Osteocyte (in vitro differentiated cells): ENCODE measurements at regions not wholly inside any gene's neighbourhood (a gene's known extent, or its start where the extent isn't known, plus 50 kb on each side); places are given as distances from the start of the nearest gene placed in this dataset.

Experiments used
- DNase-seq: peaks from one replicate; pipeline ENCODE4 v3.0.0; 2021; ENCODE audit warnings: mixed read lengths; ENCODE audit not compliant: unreplicated experiment; ENCODE audit errors: extremely low spot score
- H3K27ac Mint-ChIP-seq: one replicate; pipeline ENCODE4 v1.8.0; 2021; ENCODE audit warnings: mild to moderate bottlenecking, mixed read lengths; ENCODE audit not compliant: unreplicated experiment
- H3K27me3 Mint-ChIP-seq: one replicate; pipeline ENCODE4 v1.8.0; 2021; ENCODE audit warnings: mixed read lengths; ENCODE audit not compliant: unreplicated experiment
- H3K36me3 Mint-ChIP-seq: one replicate; pipeline ENCODE4 v1.8.0; 2021; ENCODE audit warnings: mixed read lengths; ENCODE audit not compliant: unreplicated experiment
- H3K4me1 Mint-ChIP-seq: one replicate; pipeline ENCODE4 v1.8.0; 2021; ENCODE audit warnings: mixed read lengths; ENCODE audit not compliant: unreplicated experiment
- H3K4me3 Mint-ChIP-seq: one replicate; pipeline ENCODE4 v1.8.0; 2021; ENCODE audit warnings: mild to moderate bottlenecking, moderate library complexity, mixed read lengths; ENCODE audit not compliant: unreplicated experiment
- H3K9me3 Mint-ChIP-seq: one replicate; pipeline ENCODE4 v1.8.0; 2021; ENCODE audit warnings: mixed read lengths; ENCODE audit not compliant: unreplicated experiment
- CTCF ChIP-seq: fragments of 200-600 bp; sonication (generic); IDR thresholded peaks from 2 replicates; pipeline ENCODE4 v1.5.0; 2021; ENCODE audit warnings: antibody characterized with exemption, mild to moderate bottlenecking, moderate library complexity

- no peak for DNase-seq
- Mint-ChIP-seq H3K9me3 (no peaks in the 10 kb centered on the region), H3K4me3 (no peak overlapping the region), H3K36me3 (no peaks in the 10 kb centered on the region), H3K27ac (no peak overlapping the region), H3K4me1 (no peaks in the 10 kb centered on the region), H3K27me3 (peaks cover 6% of the 10 kb centered on the region)
- no peak for TF ChIP-seq CTCF
Measured at GRCh38 chr6:155695495-155695894, 239.9 kb upstream of the NOX3 start.

- Mint-ChIP-seq H3K27me3 (peaks cover 6% of the 10 kb centered on the region), H3K4me1 (no peaks in the 10 kb centered on the region), H3K4me3 (no peak overlapping the region), H3K9me3 (no peaks in the 10 kb centered on the region), H3K36me3 (no peaks in the 10 kb centered on the region), H3K27ac (no peak overlapping the region)
- DNase-seq: no peak
- no peak for TF ChIP-seq CTCF
Measured at GRCh38 chr6:155694419-155694790, 238.8 kb upstream of the NOX3 start.

- TF ChIP-seq CTCF: no peak
- Mint-ChIP-seq H3K9me3 (no peaks in the 10 kb centered on the region), H3K36me3 (no peaks in the 10 kb centered on the region), H3K4me1 (no peaks in the 10 kb centered on the region), H3K4me3 (no peak overlapping the region), H3K27me3 (peaks cover 6% of the 10 kb centered on the region), H3K27ac (no peak overlapping the region)
- DNase-seq: no peak
Measured at GRCh38 chr6:155693573-155694418, 238.2 kb upstream of the NOX3 start.

- DNase-seq: no peak
- Mint-ChIP-seq H3K27me3 (peaks cover 4% of the 10 kb centered on the region), H3K36me3 (no peaks in the 10 kb centered on the region), H3K4me3 (no peak overlapping the region), H3K4me1 (no peaks in the 10 kb centered on the region), H3K9me3 (no peaks in the 10 kb centered on the region), H3K27ac (no peak overlapping the region)
- no peak for TF ChIP-seq CTCF
Measured at GRCh38 chr6:155690820-155691219, 235.2 kb upstream of the NOX3 start.

- TF ChIP-seq CTCF: no peak
- DNase-seq: no peak
- H3K27me3 Mint-ChIP-seq: peaks cover 12% of the 10 kb centered on the region
- no peak overlapping the region for H3K4me3 Mint-ChIP-seq
- no peaks in the 10 kb centered on the region for H3K9me3 Mint-ChIP-seq
- H3K36me3 Mint-ChIP-seq: no peaks in the 10 kb centered on the region
- no peak overlapping the region for H3K27ac Mint-ChIP-seq
- no peaks in the 10 kb centered on the region for H3K4me1 Mint-ChIP-seq
Measured at GRCh38 chr6:155687645-155688044, 232.0 kb upstream of the NOX3 start.
